Fibroblast of skin of right biceps (primary cell): ENCODE measurements at regions not wholly inside any gene's neighbourhood (a gene's known extent, or its start where the extent isn't known, plus 50 kb on each side); places are given as distances from the start of the nearest gene placed in this dataset.
"Not testable (repeated sequence)": the region's sequence is repeated elsewhere in the genome, so short reads cannot be mapped to it uniquely, and the experiment has no call there.

Source experiments
- DNase-seq: peaks from one replicate; pipeline ENCODE4 v3.0.0-alpha.2; 2013

DNA sequence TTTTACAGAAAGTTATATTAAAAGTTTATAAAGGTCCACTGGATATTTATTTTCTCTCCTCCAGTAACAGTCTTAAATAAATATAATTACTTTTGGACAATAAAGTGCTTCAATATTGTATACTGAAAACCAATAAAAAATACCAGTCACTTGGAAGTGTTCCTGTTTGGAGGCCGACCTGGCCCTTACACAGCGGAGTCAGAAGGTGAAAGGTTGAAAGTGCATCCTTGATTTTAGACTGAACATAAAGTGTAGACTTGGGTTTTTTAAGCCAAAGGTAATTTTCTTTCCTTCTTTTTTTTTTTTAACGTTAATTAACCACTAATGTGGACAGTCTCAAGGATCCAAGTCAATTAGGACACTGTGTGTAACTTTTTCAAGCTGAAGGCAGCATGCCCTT lies 152.3 kb upstream of the TBX18 start:
- DNase-seq, result no peak

DNA sequence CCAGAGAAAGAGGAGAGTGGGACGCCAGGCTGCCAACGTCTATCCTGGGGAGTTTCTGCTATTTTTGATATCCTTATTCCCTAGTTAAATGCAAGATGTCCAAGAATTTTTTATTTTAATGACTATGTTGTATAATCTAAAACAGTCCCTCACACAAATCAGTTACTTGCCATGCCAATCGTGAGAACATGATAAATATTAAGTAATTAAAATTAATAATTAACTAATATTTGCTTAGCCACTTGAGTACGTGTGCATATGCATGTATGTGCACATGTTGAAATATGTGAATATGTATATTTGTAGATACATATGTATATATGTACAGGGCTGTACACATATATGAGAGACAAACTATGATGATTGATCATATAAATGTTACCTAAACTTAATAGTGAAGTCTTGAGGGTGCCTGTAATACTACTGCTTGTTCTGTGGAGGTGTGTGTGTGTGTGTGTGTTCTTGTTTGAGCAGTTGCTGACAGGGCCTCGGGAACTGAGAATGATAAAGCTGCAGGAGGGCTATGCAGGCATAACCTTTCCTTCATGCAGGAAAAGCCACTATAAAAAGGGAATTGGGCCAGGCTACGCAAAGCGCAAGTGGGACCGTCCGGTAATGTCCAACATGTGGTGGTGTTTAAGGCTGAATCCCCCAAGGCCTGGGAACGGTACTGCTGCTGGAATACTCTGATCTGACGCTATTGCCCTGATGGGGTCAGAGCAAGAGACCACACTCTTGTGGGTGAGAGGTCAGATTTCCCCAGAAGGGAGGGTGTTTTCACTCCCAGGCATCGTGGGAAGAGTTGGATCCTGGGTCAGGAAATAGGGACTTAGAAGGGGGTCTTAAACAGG lies 148.3 kb upstream of the TBX18 start:
- no peak for DNase-seq

- DNase-seq, result no peak
Observed at GRCh38 chr6:84910906-84911607, 146.7 kb upstream of the TBX18 start.

GRCh38 chr6:84908304-84908904 lies 144.0 kb upstream of the TBX18 start:
- DNase-seq, result peak; percentile 33

DNA sequence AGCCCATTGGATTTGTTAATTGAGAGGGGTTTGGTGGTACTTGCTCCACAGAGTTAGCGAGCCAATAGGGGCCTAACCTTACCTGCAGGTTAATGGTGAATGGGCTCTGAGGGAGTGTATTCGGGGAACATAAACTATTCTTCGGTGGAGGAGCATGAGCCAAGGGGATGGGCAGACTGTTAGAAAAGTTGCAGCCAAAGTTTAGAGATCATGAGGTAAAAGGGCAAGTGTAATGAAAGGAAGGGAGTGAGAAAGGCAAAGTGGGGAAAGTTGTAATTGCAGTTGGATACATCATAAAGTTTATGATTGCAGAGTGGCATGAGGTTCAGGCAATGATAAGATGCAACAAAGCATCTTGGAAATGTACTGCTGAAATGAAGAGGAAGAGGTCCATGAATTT lies 142.1 kb upstream of the TBX18 start:
- DNase-seq, result no peak

DNA sequence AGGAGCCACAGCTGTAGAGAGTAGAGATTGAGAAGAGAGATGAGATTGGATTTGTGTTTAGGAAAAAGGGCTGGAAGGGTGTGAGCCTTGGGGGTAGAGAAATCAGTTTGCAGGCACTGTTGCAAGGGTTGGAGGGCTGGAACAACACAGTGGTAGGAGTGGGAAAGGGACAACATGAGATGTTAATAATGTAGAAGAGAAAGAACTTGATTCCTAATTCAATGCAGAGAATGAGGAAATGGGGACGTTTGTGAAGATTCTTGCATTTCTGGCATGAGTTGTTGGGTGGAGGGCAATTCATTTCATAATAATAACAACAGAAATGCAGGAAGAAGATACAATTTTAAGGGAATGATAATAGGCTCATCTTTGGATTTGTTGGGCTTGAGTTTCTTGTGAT lies 141.4 kb upstream of the TBX18 start:
- no peak for DNase-seq

DNA sequence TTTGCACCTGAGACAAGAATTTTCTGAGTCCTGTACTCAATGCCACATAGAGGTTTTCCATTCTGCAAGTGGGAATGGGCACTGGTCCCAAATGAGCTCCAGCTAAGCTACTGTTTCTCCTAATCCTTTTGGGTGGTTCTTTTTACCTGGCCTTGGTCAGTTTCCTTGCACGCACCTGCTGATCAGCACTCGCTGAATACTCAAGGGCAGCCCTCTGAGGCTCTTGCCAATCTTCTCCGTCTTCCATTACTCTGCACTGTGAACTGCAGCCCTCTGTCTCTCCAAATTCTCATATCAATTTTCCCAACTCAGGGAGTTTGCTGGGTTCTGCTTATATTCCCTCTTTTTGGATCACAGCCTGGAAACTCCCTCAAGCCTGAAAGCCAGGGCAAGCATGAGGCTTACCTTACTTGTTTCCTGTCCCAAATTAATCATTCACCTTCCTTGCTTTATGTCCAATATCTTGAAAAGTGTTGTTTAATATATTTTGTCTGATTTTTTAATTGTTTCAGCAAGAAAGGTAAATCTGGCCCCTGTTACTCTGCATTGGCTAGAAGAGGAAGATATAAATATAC lies 138.0 kb upstream of the TBX18 start:
- no peak for DNase-seq

GRCh38 chr6:84897988-84898594 lies 133.7 kb upstream of the TBX18 start:
- peak; percentile 72 for DNase-seq

GRCh38 chr6:84897011-84897410 lies 132.6 kb upstream of the TBX18 start:
- DNase-seq, result no peak

DNA sequence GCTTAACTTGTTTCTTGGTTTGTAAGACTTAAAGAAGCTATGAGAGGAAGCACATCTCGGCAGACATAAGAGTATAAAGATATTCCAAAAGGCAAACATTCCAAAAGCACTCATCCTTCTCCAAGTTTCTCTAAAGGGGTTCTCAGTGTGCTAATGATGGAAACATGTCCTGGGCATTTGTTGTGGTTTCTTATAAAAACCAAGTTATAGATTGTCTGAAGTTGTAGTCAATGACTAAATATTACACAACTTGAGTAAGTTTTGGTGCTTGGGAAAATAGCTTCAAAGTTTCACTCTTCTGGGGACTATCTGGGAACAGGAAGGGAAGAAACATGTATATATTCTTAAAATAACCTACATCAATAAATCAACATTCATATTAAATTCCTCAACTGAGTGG lies 128.3 kb upstream of the TBX18 start:
- peak; percentile 89 for DNase-seq

- DNase-seq, result peak; percentile 58
Observed at GRCh38 chr6:84882768-84883766, 118.7 kb upstream of the TBX18 start.

GRCh38 chr6:84879385-84879784 lies 115.0 kb upstream of the TBX18 start:
- DNase-seq, result not testable (repeated sequence)

DNA sequence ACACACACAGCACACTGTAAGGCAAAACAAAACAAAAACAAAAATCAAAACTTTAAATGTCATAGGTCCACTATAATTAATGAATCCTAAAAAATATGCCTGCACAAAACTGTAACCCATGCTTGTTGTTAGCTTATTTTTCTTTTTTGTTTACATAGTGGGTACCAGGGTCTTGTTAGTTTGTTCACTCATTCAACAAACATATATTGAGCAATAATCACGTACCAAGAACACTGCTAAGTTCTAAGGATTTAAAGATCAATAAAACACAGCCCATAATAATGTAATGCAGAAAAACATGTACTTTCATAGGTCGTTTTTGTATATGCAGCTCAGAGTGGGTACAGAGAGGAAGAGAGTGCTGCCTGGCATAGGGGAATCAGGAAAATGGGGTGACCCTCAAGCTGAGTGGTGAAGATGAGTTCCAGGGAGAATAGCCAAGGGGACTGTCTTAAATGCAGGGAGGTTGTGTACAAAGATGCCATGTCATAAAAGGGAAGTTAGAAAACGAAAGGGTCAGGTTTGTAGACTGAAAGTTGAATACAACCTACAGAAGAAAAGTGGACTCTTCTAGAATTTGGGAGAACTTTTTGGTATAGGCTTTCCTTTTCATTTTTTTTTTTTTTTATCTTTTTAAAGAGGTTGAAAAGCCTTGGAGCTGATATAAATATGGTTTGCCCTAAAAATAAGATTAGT lies 113.3 kb upstream of the TBX18 start:
- DNase-seq, result no peak

DNA sequence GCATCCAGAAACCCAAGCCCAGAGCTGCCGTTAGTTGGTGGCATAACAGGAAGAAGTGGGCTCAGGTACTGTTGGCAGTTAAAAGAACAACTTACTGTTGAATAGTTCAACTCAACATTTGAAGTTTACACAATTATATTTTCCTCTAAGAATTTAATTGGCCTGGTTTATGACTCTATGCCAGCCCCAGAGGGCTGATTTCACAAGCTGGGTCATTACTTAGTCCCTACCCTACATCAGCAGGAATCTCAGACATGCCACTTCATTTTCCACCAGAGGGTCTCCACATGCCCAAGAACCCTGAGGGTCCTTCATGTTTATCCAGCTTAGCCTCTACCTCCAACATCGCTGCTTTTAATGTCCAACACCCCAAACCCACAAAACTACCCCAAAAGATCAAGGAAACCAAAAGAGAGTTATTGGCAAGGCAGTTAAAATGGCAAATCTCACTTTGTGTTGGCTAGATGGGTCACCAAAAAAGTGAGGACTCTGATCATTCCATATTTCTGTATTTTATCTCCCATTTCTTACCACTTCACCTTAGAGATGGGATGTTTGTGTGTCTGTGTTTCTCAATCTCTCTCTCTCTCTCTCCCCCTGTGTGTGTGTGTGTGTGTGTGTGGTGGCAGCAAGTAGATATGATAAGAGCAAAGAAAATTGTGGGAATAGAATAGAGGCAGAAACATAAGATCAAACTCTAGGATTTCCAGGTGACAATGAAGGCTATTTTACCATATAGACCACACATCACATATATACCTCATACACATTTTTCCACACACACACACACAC lies 112.5 kb upstream of the TBX18 start:
- no peak for DNase-seq

DNA sequence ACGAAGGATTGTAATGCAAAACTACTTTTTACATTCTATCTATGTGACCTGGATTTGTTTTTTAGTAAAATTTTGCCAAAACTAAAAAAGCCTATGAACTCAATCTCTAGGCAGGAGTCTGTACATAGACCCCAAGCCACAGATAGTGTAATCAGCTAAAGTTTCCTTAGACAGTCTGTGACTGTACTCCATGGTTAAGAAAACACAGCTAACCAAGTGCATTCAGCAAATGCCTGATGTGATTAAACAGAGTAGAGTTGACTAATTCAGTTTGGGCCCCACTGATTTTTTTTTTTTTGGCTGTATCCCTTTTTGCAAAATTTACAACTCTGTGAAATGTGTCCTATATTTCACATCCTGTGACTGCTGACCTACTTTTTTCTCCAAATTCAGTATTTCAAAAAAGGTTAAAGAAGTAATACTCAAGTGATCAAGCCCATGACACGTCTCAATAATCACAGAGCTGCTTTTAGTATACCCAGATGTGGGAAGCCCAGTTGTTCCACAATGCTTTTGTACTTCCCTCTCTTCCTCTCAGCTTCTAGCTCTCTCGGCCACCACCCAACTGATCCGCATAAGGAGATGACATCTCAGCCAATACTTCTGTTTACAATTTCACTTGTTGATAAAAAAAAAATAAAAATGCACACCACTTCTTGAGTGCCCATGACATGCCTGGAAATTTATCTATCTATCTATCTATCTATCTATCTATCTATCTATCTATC lies 108.8 kb upstream of the TBX18 start:
- DNase-seq, result peak; percentile 30

GRCh38 chr6:84871925-84872324 lies 107.5 kb upstream of the TBX18 start:
- DNase-seq, result no peak

GRCh38 chr6:84870672-84871071 lies 106.3 kb upstream of the TBX18 start:
- no peak for DNase-seq

GRCh38 chr6:84868149-84868548 lies 103.8 kb upstream of the TBX18 start:
- DNase-seq, result no peak

DNA sequence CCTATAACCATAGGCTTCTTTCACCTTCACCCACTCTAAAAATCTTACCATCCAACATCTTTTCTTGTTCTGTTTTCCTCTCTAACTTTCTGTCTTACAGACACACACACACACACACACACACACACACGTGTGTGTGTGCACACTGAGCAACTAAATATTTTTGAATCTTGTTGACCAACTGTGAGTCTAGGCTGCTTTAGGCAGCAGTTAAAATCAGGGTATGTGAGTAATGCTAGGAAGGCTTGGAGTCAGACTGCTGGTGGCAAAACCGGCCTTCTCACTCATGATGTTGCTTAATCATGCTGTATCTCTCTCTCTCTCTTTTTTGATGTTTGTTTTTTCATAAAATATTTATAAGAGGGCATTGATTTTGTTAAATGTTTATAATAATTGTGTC lies 103.1 kb upstream of the TBX18 start:
- DNase-seq, result peak; percentile 68

DNA sequence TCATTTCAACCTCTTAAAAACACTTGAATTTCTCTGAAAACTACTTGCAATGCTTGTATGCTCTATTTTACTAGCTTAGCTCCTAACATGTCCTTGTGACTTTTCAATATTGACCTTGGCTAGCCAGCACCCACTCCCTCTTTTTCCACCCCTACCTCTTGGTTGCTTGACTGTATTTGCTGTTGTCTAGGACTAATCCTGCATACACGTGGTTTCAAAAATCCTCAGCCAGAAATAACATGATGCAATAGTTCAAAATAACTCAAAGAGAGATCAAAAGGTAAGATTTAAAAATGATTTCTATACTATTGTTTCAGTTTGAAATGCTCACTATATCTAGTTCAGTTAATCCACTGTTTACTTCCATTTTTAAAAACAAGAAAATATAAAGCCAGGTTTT lies 102.3 kb upstream of the TBX18 start:
- DNase-seq, result no peak
